ENCODE measurements at regions not wholly inside any gene's neighbourhood (a gene's known extent, or its start where the extent isn't known, plus 50 kb on each side); places are given as distances from the start of the nearest gene placed in this dataset.

- TF ChIP-seq CTCF (IDR thresholded peaks at IDR 0.05; ENCODE audit: low read depth, low read length, missing input control) (no peak), MAX (IDR thresholded peaks at IDR 0.05) (no peak), RXRA (IDR thresholded peaks at IDR 0.05) (no peak), SP1 (IDR thresholded peaks at IDR 0.05) (no peak), ZBTB33 (IDR thresholded peaks at IDR 0.05) (no peak), RAD21 (IDR thresholded peaks at IDR 0.05) (no peak), REST (IDR thresholded peaks at IDR 0.05) (no peak)
These were observed 179.5 kb upstream of the CD96 start for GRCh38 chr3:111362381-111363009.
